GM18951 (cell line): ENCODE measurements at regions not wholly inside any gene's neighbourhood (a gene's known extent, or its start where the extent isn't known, plus 50 kb on each side); places are given as distances from the start of the nearest gene placed in this dataset.

ENCODE experiments used
- POLR2A ChIP-seq: IDR thresholded peaks from 4 replicates; pipeline ENCODE4 v1.6.1; 2011; ENCODE audit warnings: mild to moderate bottlenecking; ENCODE audit not compliant: insufficient read length, insufficient read depth; ENCODE audit errors: extremely low read depth
- in situ Hi-C: fragments of 300-500 bp; cut with MboI; formaldehyde crosslinking; loops from one replicate; pipeline ENCODE4 v1.12.0; 2022; ENCODE audit warnings: low sequenced_read_pairs, mixed read lengths, inconsistent platforms; ENCODE audit not compliant: unreplicated experiment

GRCh38 chr4:177923888-177924287 lies 481.7 kb upstream of the AGA start:
- in situ Hi-C loops: no loop called here
- no peak for TF ChIP-seq POLR2A

DNA sequence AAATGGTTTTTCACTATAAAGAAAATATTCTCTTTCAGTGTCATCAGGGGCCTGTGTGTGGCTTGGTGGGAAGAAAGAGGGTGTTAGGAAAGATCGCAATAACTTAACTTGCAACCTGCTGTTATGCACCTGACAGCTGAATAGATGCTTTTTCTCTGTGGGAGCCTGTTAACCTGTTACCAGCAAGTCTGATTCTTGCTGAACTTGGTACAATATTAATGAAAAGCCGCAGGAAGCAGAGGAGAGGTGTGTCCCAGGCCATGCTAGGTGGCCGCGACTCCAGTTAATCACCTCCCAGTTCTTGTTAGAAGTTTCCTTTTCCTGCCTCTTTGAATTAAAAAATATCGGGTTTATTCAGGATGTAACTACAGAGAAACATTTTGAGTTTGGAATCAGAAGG lies 494.8 kb upstream of the AGA start:
- in situ Hi-C loops: no loop called here
- TF ChIP-seq POLR2A: no peak

DNA sequence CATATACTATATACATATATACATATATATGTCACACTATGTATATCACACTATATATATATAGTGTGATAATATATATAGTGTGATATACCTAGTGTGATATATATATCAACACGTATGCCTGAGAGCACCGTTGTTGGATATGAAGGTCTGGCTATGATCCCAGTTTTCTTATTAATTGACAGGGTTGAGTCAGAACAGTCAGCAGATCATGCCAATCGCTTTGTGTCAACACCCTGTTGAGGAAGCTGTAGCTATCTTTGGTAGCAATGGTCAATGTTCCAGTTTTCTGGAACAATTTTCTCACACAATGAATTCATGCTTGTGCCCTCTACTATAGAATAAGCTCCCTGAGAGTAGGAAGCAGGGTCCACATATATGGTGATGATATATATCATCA lies 496.0 kb upstream of the AGA start:
- in situ Hi-C loops: no loop called here
- TF ChIP-seq POLR2A: no peak

DNA sequence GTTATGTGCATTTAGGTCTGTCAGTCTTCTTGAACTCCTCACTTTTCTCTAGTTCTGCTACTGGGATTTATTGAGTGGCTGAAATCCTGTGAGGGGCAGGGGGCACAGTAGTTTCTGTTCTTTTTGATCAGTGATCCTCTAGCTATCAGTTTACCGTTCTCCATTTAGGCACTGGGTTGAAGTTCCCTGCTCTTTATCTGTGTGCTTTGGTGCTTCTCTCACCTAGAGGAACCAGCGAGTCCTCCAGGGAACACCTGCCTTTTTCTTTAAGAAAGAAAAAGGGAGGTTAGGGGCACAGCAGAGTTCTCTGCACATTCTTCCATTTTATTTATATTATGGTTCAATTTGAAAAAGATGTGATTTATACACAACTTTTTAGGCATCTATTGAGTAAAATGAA lies 503.0 kb upstream of the AGA start:
- in situ Hi-C loops: no loop called here
- no peak for TF ChIP-seq POLR2A

- no peak for TF ChIP-seq POLR2A
- in situ Hi-C loops: no loop called here
Measured at GRCh38 chr4:177947607-177948006, 505.4 kb upstream of the AGA start.

DNA sequence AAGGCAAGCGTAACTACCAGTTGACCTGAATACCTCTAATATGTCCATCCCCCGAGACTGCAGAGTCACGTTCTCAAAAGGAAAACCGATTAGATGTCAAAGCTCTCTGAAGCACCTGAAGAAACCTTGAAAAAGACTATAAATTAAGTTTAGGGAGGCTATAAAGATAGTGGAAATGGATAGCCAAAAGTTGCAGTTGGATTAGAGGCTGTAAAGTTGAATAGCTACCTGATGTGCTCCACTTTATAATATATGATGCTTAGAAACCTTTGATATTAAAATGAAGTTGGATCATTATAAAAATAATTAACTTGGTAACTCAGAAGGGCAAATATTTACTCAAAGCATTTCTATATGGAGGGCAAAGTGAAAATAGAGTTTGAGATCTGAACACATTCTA lies 506.6 kb upstream of the AGA start:
- in situ Hi-C loops: no loop called here
- no peak for TF ChIP-seq POLR2A

- no peak for TF ChIP-seq POLR2A
- in situ Hi-C loops: no loop called here
Measured at GRCh38 chr4:177951026-177951425, 508.8 kb upstream of the AGA start.

DNA sequence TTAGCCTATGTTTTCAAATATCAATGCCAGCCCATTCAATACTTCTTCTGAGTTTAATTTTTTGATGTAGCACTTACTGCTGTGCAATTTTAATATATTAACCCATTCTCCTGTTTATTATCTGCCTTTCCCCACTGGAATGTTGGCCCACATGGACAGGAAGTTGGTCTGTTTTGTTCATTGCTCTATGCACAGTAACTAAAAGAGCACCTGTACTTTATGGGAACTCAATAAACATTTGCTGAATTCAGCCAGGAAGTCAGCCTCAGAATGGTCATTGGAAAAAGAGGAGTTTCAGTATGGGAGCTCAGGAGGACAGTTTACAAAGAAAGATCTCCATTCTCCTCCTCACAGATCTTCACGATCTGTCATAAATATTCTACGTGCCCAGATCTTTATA lies 510.5 kb upstream of the AGA start:
- no peak for TF ChIP-seq POLR2A

DNA sequence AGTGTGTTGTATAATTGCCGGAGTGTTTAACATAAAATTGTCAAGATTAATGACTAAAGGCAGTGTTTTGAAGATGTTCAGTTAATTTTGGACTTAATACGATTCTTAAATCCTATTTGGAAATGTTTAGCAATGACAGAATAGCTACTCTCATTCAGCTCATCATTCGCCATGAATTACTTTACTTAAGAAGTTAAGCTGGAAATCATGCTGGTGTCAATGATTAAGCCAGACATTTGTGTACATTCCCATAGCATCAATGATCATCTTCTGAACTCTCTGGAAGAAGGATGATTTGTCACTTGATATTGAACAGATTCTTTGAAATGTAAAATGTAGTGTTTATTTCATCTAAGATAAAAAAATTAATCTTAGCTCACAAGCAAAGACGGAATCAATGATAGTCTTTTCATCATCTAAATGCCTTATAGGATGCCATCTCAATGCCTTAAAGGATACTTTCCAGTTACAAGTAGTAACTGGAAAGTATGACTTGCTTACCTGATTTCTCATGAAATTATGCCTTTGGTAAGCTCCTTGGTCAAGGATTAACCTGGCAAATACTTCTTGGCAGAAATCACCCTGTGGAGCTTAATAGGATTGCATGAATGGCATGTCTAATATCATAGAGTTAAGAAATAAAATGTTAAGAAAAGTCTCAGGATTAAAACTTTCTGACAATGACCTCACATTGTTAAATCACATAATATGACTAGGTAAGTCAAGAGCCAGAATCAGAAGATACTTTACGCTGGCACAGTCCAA lies 515.5 kb upstream of the AGA start:
- TF ChIP-seq POLR2A: no peak
- in situ Hi-C loops: no loop called here

More for the DNA sequence above, 510.5 kb upstream of the AGA start:
- in situ Hi-C loops: no loop called here

DNA sequence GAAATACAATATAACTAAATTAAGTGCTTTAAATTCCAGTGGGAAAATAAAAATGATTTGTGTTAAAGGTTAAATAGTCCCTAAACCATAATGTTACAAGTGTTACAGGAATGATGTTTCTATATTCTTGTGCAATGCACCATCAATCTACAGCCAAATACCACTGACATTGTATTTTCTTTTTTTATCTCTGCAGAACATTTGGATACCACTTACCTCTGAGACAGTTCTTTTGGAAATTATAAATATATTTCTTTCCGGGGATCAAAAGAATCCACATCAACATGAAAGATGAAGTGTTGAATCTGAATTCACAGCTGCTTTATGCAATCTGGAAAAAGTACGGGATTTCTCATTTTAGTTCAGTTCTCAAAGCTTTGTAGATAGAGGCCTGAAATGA lies 518.3 kb upstream of the AGA start:
- TF ChIP-seq POLR2A: no peak
- in situ Hi-C loops: no loop called here

DNA sequence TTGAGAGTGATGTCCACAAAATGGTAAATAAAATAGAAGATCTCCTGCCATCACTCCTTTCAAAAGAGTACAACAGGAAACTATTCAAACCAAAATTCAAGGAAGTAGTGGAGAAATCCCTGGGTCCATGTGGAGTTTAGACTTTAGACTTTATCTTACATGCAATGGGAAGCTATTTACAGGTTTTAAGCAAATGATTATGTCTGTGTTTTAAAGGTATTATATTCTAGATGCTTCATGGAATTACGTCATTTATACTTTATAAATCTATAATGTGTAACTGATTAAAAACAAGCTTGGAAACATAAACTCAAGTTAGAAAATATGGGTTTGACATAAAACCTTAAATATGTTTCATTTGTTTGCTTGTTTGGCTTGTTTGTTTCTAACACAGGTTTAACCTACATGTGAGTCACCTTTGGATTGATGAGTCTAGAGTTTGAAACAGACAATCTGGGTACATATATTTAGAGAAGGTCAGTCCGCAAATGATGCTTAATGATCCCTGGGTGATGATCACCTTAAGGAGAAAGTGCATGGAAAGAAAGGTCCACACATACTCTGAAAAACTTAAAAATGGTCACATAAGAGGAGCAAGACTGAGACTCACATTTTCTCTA lies 519.6 kb upstream of the AGA start:
- in situ Hi-C loops: no loop called here
- TF ChIP-seq POLR2A: no peak

DNA sequence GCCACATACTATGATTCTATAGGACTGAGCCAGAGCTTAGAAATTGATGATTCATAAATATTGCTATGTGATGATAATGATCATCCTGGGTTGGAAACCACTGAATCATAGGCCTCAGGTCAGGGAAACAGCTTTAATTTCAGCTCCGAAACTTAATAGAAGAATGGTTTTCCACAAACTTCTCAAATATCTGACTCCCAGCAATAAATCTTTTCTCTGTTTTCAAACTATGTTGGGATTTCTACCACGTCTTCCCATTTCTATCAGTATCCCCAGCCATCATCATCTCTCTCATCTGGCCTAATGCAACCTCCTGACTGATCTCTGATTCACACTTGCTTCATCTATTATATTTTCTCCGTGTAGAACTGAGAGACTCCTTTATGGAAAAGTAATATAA lies 521.8 kb upstream of the AGA start:
- in situ Hi-C loops: no loop called here
- no peak for TF ChIP-seq POLR2A

DNA sequence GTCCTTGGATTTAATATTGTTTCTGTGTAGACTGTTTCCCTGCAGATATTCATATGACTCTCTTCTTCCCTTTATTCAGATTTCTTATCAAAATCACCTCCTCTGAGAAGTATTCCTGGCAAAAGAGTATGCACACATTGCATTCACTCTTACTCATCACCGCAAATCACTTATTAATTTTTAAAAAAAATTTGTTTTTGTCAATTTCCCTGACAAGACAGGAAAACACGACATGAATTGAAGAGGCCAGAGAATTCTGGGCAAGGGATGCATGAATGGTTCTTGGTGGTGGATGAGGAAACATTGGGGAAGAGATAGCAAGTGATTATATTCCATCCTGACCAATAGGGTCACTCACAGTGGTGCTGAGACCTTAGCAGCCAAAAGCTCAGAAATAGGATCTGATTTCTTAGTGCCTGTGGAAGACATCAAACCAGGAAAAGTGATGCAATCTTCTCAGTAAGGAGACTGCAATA lies 522.5 kb upstream of the AGA start:
- in situ Hi-C loops: no loop called here
- TF ChIP-seq POLR2A: no peak

DNA sequence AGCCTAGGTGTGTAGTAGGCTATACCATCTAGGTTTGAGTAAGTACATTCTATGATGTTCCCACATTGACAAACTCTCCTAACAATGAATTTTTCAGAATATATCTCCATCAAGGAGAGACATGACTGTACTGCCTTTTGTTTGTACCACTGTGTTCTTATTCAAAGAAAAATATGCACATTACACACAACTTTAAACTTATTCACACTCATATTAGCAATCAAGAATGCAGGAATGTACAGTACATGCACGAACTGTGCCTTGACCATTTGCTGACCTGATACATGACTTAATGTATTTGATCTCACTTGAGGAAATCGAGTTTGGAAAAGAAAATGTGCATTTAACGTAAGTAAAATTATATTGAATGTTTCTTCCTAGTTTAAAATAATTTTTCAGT lies 525.1 kb upstream of the AGA start:
- TF ChIP-seq POLR2A: no peak
- in situ Hi-C loops: no loop called here
